ENCODE measurements at regions not wholly inside any gene's neighbourhood (a gene's known extent, or its start where the extent isn't known, plus 50 kb on each side); places are given as distances from the start of the nearest gene placed in this dataset.
A peak's percentile ranks its signal among the peaks of the same experiment; 100 is the strongest.

DNA sequence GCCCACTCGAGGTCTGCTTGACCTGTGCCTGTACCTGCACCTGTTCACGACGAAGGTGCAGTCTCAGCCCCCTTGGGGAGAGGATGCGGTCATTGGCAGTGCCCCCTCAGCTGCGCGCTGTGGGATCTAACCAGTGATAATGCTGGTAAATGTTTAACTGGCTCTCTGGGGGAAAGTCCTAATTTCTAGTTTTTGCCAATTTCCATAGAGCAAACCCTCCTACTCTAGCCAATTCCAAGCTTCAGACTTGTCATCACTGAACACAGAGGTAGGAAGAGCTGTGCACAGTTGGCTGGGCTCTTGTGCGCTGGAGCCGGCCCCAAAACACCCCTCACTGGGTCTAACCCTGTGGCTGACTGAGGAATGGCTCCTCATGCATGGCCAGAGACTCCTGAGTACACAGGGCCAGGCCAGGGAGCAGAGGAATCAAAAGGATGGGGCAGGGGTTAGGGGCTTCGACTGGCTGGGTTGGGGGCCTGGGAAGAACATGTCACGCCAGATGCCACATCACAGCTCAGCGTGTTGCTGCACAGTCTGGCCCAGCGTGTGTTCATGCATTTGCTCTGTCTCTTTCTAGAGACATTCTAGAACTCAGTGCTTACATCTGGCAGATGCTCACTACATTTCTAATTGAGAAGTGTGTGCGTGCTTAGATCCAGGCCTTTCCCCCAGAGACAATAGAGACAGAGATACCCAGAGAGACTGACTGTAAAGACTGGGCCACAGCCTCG, 270.8 kb downstream of the BCOR start:
- TF ChIP-seq CTCF (conservative IDR thresholded peaks at IDR 0.05), result no peak

GRCh38 chrX:39827951-39828350, 269.8 kb downstream of the BCOR start:
- H3K27ac ChIP-seq, result no peak overlapping the region

More for the DNA sequence above, 270.8 kb downstream of the BCOR start:
- no peak overlapping the region for H3K27ac ChIP-seq

GRCh38 chrX:39828971-39829370, 268.8 kb downstream of the BCOR start:
- no peak overlapping the region; the same call in 1 of the 2 replicates for H3K27ac ChIP-seq
- no peak for TF ChIP-seq CTCF (conservative IDR thresholded peaks at IDR 0.05)

More at GRCh38 chrX:39827951-39828350, 269.8 kb downstream of the BCOR start:
- no peak for TF ChIP-seq CTCF (conservative IDR thresholded peaks at IDR 0.05)

DNA sequence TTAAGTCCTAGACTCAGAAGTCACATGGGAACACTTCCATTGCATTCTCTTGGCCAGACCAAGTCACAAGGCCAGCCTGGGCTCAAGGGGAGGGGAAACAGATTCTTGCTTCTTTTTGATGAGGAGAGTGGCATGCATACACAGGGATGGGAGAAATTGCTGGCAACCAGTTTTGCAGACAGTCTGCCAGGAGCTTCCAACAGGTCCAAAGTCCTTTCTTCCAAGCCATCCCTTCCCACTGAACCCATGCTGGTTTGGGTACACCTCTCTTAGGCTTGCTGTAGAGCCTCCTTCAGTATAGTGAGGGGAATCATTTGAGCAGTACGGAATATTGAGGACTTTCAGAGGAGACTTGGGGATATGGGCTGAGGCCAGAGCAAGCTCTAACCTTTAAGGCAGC, 267.8 kb downstream of the BCOR start:
- peak overlapping the region; percentile 48 for H3K27ac ChIP-seq
- TF ChIP-seq CTCF (conservative IDR thresholded peaks at IDR 0.05), result no peak

- H3K27ac ChIP-seq, result peak overlapping the region; percentile 48
- TF ChIP-seq CTCF (conservative IDR thresholded peaks at IDR 0.05), result no peak
Measured at GRCh38 chrX:39830414-39830813, 267.3 kb downstream of the BCOR start.

DNA sequence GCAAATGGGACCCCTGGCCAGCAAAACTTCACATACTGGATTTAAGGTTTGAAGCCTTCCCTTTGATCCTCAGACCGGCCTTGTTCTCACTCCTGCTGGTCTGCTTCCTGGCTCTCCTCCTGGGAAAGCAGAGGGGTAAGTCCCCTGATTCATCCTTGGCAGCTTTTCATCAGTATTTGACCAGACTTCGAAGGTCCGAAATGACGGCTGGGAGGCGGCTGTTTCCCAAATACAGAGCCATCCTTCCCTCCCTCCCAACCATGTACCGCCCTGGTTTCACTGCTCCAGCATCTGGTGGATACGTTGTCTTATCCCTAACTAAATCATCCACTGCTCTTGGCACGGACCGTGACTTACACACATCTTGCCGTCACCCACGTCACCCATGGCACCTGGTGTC, 265.5 kb downstream of the BCOR start:
- no peak for TF ChIP-seq CTCF (conservative IDR thresholded peaks at IDR 0.05)
- H3K27ac ChIP-seq, result no peak overlapping the region

- no peak overlapping the region for H3K27ac ChIP-seq
- TF ChIP-seq CTCF (conservative IDR thresholded peaks at IDR 0.05), result no peak
Measured at GRCh38 chrX:39834600-39834999, 263.2 kb downstream of the BCOR start.

Measured in VCaP (cell line).